Natural killer cell (primary cell): ENCODE measurements at regions not wholly inside any gene's neighbourhood (a gene's known extent, or its start where the extent isn't known, plus 50 kb on each side); places are given as distances from the start of the nearest gene placed in this dataset.

Experiments
- ATAC-seq, 3 donors: fragments of 150-1000 bp in 2 of 3; fragments of 200-7000 bp in 1 of 3; cut with Tn5 transposase; 1 replicate in 1 of 3; 2 replicates in 2 of 3; pipeline ENCODE4 v1.10.0; 2021; ENCODE audit warnings: mild to moderate bottlenecking in 2 of 3, moderate library complexity in 2 of 3
- DNase-seq, 2 donors: peaks; one replicate each; pipeline versions ENCODE4 v3.0.0 to v3.0.0-alpha.2; 2013 to 2021; ENCODE audit warnings: mixed read lengths in 1 of 2
- H3K27ac ChIP-seq: one replicate; pipeline ENCODE4 v1.5.1; 2013; ENCODE audit warnings: mild to moderate bottlenecking, low read length
- H3K27me3 ChIP-seq: one replicate; pipeline ENCODE4 v1.6.1; 2013; ENCODE audit warnings: low read length; ENCODE audit not compliant: control insufficient read depth, insufficient read depth
- H3K36me3 ChIP-seq: one replicate; pipeline ENCODE4 v1.6.1; 2013; ENCODE audit warnings: low read length; ENCODE audit not compliant: control insufficient read depth, insufficient read depth
- H3K4me1 ChIP-seq: one replicate; pipeline ENCODE4 v1.6.1; 2013; ENCODE audit warnings: low read length; ENCODE audit not compliant: control insufficient read depth, insufficient read depth
- H3K4me3 ChIP-seq: one replicate; pipeline ENCODE4 v1.5.1; 2013; ENCODE audit warnings: low read length
- H3K9me3 ChIP-seq: one replicate; pipeline ENCODE4 v1.6.1; 2013; ENCODE audit warnings: low read length; ENCODE audit not compliant: control insufficient read depth, insufficient read depth
- H3K27ac Mint-ChIP-seq, 2 donors: one replicate each; pipeline ENCODE4 v1.8.0; 2022; ENCODE audit warnings: mild to moderate bottlenecking in 2 of 2, mixed read lengths in 2 of 2, moderate library complexity in 1 of 2
- H3K27me3 Mint-ChIP-seq, 2 donors: one replicate each; pipeline ENCODE4 v1.8.0; 2022; ENCODE audit warnings: low read depth in 2 of 2, mixed read lengths in 2 of 2
- H3K36me3 Mint-ChIP-seq: one replicate; pipeline ENCODE4 v1.8.0; 2022; ENCODE audit warnings: mixed read lengths
- H3K4me1 Mint-ChIP-seq, 2 donors: one replicate each; pipeline ENCODE4 v1.8.0; 2022; ENCODE audit warnings: mixed read lengths in 2 of 2
- H3K4me3 Mint-ChIP-seq: one replicate; pipeline ENCODE4 v1.8.0; 2022; ENCODE audit warnings: mild to moderate bottlenecking, moderate library complexity, mixed read lengths
- H3K9me3 Mint-ChIP-seq, 2 donors: one replicate each; pipeline ENCODE4 v1.8.0; 2022; ENCODE audit warnings: mixed read lengths in 2 of 2
- CTCF ChIP-seq: fragments of 200-600 bp; IDR thresholded peaks from one replicate; pipeline ENCODE4 v1.8.0; 2022; ENCODE audit warnings: antibody characterized with exemption
- WGBS: methylation state at CpG from one replicate; pipeline ENCODE4 v1.1.7; 2013; ENCODE audit warnings: missing lambda C conversion rate; ENCODE audit not compliant: insufficient coverage; 5-methylcytosine and 5-hydroxymethylcytosine counted together
- intact Hi-C: fragments of 100-400 bp; cut with micrococcal nuclease; formaldehyde crosslinking; loops from one replicate; pipeline ENCODE4 v1.14.2; 2022

GRCh38 chr6:165222315-165223025, 86.9 kb downstream of the C6orf118 start:
- Histone ChIP-seq H3K4me3 (no peak overlapping the region), H3K27ac (no peak overlapping the region), H3K9me3 (no peaks in the 10 kb centered on the region), H3K4me1 (no peaks in the 10 kb centered on the region), H3K36me3 (no peaks in the 10 kb centered on the region), H3K27me3 (no peaks in the 10 kb centered on the region)
- no peak for TF ChIP-seq CTCF
- ATAC-seq (peak in 1 of 3 donors; percentile 21), DNase-seq (no peak)
- no peak overlapping the region for H3K4me3 Mint-ChIP-seq
- no peaks in the 10 kb centered on the region for H3K27me3 Mint-ChIP-seq
- peaks cover 14 to 18% of the 10 kb centered on the region in 2 donors for H3K9me3 Mint-ChIP-seq
- no peaks in the 10 kb centered on the region for H3K4me1 Mint-ChIP-seq
- 83% methylated on average over 5 of the region's 5 CpGs for WGBS
- H3K36me3 Mint-ChIP-seq, result no peaks in the 10 kb centered on the region
- intact Hi-C loops, result no loop called here
- no peak overlapping the region for H3K27ac Mint-ChIP-seq

DNA sequence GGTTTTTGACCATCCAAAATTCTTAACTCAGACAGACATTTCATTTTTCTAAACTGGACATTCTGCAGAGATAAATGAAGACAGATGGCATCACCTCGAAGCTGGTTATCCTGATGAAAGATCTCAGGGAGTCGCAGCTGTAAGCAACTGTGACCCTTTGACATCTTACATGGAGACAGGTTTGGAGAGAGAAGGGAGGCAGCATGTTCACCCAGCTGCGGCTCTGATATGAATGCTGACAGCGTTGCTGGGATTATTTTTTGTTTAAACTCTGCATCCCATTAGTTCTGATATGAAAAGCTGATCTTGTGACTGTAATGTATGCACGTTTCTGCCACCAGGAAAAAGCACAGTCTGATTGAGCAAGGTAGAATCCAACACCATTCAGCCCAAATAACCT, 89.4 kb downstream of the C6orf118 start:
- Mint-ChIP-seq H3K36me3 (no peaks in the 10 kb centered on the region), H3K27ac (no peak overlapping the region), H3K4me1 (no peaks in the 10 kb centered on the region), H3K4me3 (no peak overlapping the region), H3K9me3 (peaks cover 12 to 15% of the 10 kb centered on the region in 2 donors), H3K27me3 (no peaks in the 10 kb centered on the region)
- H3K27ac ChIP-seq, result no peak overlapping the region
- DNase-seq (no peak), ATAC-seq (no peak)
- no peak overlapping the region for H3K4me3 ChIP-seq
- no peaks in the 10 kb centered on the region for H3K36me3 ChIP-seq
- H3K9me3 ChIP-seq, result no peaks in the 10 kb centered on the region
- TF ChIP-seq CTCF, result no peak
- no peaks in the 10 kb centered on the region for H3K27me3 ChIP-seq
- no peaks in the 10 kb centered on the region for H3K4me1 ChIP-seq
- intact Hi-C loops, result no loop called here
- 73% methylated on average over 5 of the region's 5 CpGs for WGBS

GRCh38 chr6:165219629-165220028, 89.8 kb downstream of the C6orf118 start:
- Histone ChIP-seq H3K27me3 (no peaks in the 10 kb centered on the region), H3K4me1 (no peaks in the 10 kb centered on the region), H3K9me3 (no peaks in the 10 kb centered on the region), H3K4me3 (no peak overlapping the region), H3K36me3 (no peaks in the 10 kb centered on the region), H3K27ac (no peak overlapping the region)
- no peak overlapping the region for H3K27ac Mint-ChIP-seq
- no peaks in the 10 kb centered on the region for H3K27me3 Mint-ChIP-seq
- intact Hi-C loops, result no loop called here
- H3K9me3 Mint-ChIP-seq, result peaks cover 12 to 15% of the 10 kb centered on the region in 2 donors
- no peak for TF ChIP-seq CTCF
- H3K36me3 Mint-ChIP-seq, result no peaks in the 10 kb centered on the region
- DNase-seq (no peak), ATAC-seq (no peak)
- WGBS, result 87% methylated on average over 4 of the region's 4 CpGs
- H3K4me1 Mint-ChIP-seq, result no peaks in the 10 kb centered on the region
- H3K4me3 Mint-ChIP-seq, result no peak overlapping the region

- Histone ChIP-seq H3K27ac (no peak overlapping the region), H3K9me3 (no peaks in the 10 kb centered on the region), H3K36me3 (no peaks in the 10 kb centered on the region), H3K4me1 (no peaks in the 10 kb centered on the region), H3K4me3 (no peak overlapping the region), H3K27me3 (no peaks in the 10 kb centered on the region)
- no peak overlapping the region for H3K4me3 Mint-ChIP-seq
- intact Hi-C loops, result no loop called here
- no peaks in the 10 kb centered on the region for H3K36me3 Mint-ChIP-seq
- WGBS, result 82% methylated on average over 1 of the region's 3 CpGs
- H3K27me3 Mint-ChIP-seq, result no peaks in the 10 kb centered on the region
- no peak for ATAC-seq
- H3K9me3 Mint-ChIP-seq, result peaks cover 9 to 15% of the 10 kb centered on the region in 2 donors
- H3K4me1 Mint-ChIP-seq, result no peaks in the 10 kb centered on the region
- DNase-seq, result no peak
- TF ChIP-seq CTCF, result no peak
- H3K27ac Mint-ChIP-seq, result no peak overlapping the region
Measured at GRCh38 chr6:165218829-165219228, 90.6 kb downstream of the C6orf118 start.
